HCT116 (cell line): ENCODE measurements at regions not wholly inside any gene's neighbourhood (a gene's known extent, or its start where the extent isn't known, plus 50 kb on each side); places are given as distances from the start of the nearest gene placed in this dataset.

Experiments used
- ATAC-seq: fragments of 200-7000 bp; cut with Tn5 transposase; 2 replicates; pipeline ENCODE4 v1.9.1; 2020; ENCODE audit warnings: mild to moderate bottlenecking, moderate library complexity
- BruUV-seq: library from RNA; stranded (reverse); fragments of 400-500 nt; replicated peaks from 2 replicates; lab custom pipeline; 2021; lab: Mats Ljungman, UMichigan
- CTCF ChIA-PET: fragments of 300-600 bp; sonication (Branson Sonifier 250); formaldehyde crosslinking; loops from one replicate; lab custom pipeline; 2021; ENCODE audit warnings: antibody characterized with exemption; lab: Charles Lee
- POLR2A ChIA-PET: fragments of 300-600, 350-600 bp; sonication (Branson Sonifier 250); formaldehyde crosslinking; loops from one replicate; lab custom pipeline; 2021; ENCODE audit warnings: antibody characterized with exemption; lab: Charles Lee
- RAD21 ChIA-PET, 2 experiments: fragments of 300-600 bp; sonication (Branson Sonifier 250); formaldehyde crosslinking; loops; one replicate each; lab custom pipeline; 2023; ENCODE audit warnings: low total read pairs in 2 of 2; ENCODE audit not compliant: uncharacterized antibody in 2 of 2, unreplicated experiment in 2 of 2, low non-redundant PET in 1 of 2; lab: Charles Lee
- DNase-seq: peaks from one replicate; pipeline ENCODE4 v3.0.0-alpha.2; 2010; ENCODE audit warnings: low read depth, low spot score
- H2AFZ ChIP-seq: fragments of 200-600 bp; shearing (Covaris generic), sonication (generic); 2 replicates; pipeline ENCODE4 v1.6.1; 2017; ENCODE audit warnings: low read depth, mixed run types, mixed read lengths, antibody characterized with exemption, low read length; ENCODE audit not compliant: poor library complexity, severe bottlenecking
- H3K27ac ChIP-seq: 2 replicates; pipeline ENCODE4 v1.5.1; 2012; ENCODE audit warnings: low read depth, low read length
- H3K27me3 ChIP-seq: fragments of 200-600 bp; sonication (generic); 2 replicates; pipeline ENCODE4 v1.6.1; 2016; ENCODE audit warnings: mixed run types, low read length, mixed read lengths; ENCODE audit not compliant: insufficient read depth
- H3K36me3 ChIP-seq, 2 experiments: fragments of 200-500 bp in 1 of 2; fragments of 200-600 bp in 1 of 2; sonication (Bioruptor generic) in 1 of 2; sonication (generic) in 1 of 2; 2 replicates each; pipeline versions ENCODE4 v1.5.1 to v1.6.1; 2014 to 2016; ENCODE audit warnings: low read length in 2 of 2, inconsistent platforms in 1 of 2, mixed read lengths in 1 of 2, mixed run types in 1 of 2; ENCODE audit not compliant: insufficient read depth in 2 of 2, control insufficient read depth in 1 of 2
- H3K4me1 ChIP-seq, 2 experiments: fragments of 200-600 bp in 1 of 2; sonication (generic) in 1 of 2; 2 replicates each; pipeline versions ENCODE4 v1.5.1 to v1.6.1; 2012 to 2017; ENCODE audit warnings: low read length in 2 of 2, inconsistent platforms in 1 of 2, mild to moderate bottlenecking in 1 of 2, mixed read lengths in 1 of 2, mixed run types in 1 of 2, moderate library complexity in 1 of 2; ENCODE audit not compliant: insufficient read depth in 2 of 2, control insufficient read depth in 1 of 2
- H3K4me2 ChIP-seq: fragments of 200-600 bp; sonication (generic); 2 replicates; pipeline ENCODE4 v1.6.1; 2017; ENCODE audit warnings: mixed run types, low read length, mixed read lengths
- H3K4me3 ChIP-seq, 2 experiments: fragments of 200-600 bp in 1 of 2; sonication (generic) in 1 of 2; replicated peaks in 1 of 2; 2 replicates each; pipeline ENCODE4 v1.5.1; 2011 to 2016; ENCODE audit warnings: low read length in 2 of 2, control low read depth in 1 of 2, low read depth in 1 of 2, mild to moderate bottlenecking in 1 of 2, mixed read lengths in 1 of 2, mixed run types in 1 of 2
- H3K79me2 ChIP-seq: fragments of 200-600 bp; sonication (generic); 2 replicates; pipeline ENCODE4 v1.6.1; 2017; ENCODE audit warnings: mild to moderate bottlenecking, mixed run types, low read length, moderate library complexity, mixed read lengths; ENCODE audit not compliant: insufficient read depth
- H3K9ac ChIP-seq: fragments of 200-600 bp; sonication (generic); 2 replicates; pipeline ENCODE4 v1.6.1; 2016; ENCODE audit warnings: low read length, mixed read lengths
- H3K9me2 ChIP-seq: fragments of 200-600 bp; sonication (generic), shearing (Covaris generic); 2 replicates; pipeline ENCODE4 v1.6.1; 2017; ENCODE audit warnings: mixed run types, mild to moderate bottlenecking, moderate library complexity; ENCODE audit not compliant: insufficient read depth
- H3K9me3 ChIP-seq, 2 experiments: fragments of 200-500 bp in 1 of 2; fragments of 200-600 bp in 1 of 2; sonication (Bioruptor generic) in 1 of 2; sonication (generic) in 1 of 2; 2 replicates each; pipeline ENCODE4 v1.6.1; 2014 to 2017; ENCODE audit warnings: low read length in 2 of 2, mixed read lengths in 2 of 2, inconsistent platforms in 1 of 2, low read depth in 1 of 2, mild to moderate bottlenecking in 1 of 2, mixed run types in 1 of 2, moderate library complexity in 1 of 2; ENCODE audit not compliant: control insufficient read depth in 1 of 2, insufficient read depth in 1 of 2
- H4K20me1 ChIP-seq: fragments of 200-600 bp; sonication (generic), shearing (Covaris generic); 2 replicates; pipeline ENCODE4 v1.6.1; 2017; ENCODE audit warnings: mixed run types, mild to moderate bottlenecking, moderate library complexity; ENCODE audit not compliant: insufficient read depth
- CBX3 ChIP-seq: IDR thresholded peaks from 2 replicates; pipeline ENCODE4 v1.6.1; 2012; ENCODE audit warnings: low read depth
- CEBPB ChIP-seq: IDR thresholded peaks from 2 replicates; pipeline ENCODE4 v1.6.1; 2012; ENCODE audit warnings: low read depth
- CTCF ChIP-seq, 3 experiments: fragments of 200-600 bp in 1 of 3; sonication (generic) in 1 of 3; IDR thresholded peaks in 2 of 3; conservative IDR thresholded peaks in 1 of 3; 2 replicates each; pipeline ENCODE4 v1.5.1; 2012 to 2017; ENCODE audit warnings: low read depth in 2 of 3, low read length in 2 of 3, antibody characterized with exemption in 1 of 3, borderline replicate concordance in 1 of 3, control low read depth in 1 of 3, mild to moderate bottlenecking in 1 of 3, mixed read lengths in 1 of 3, mixed run types in 1 of 3, moderate library complexity in 1 of 3; ENCODE audit not compliant: insufficient read depth in 1 of 3
- FOSL1 ChIP-seq: IDR thresholded peaks from 2 replicates; pipeline ENCODE4 v1.6.1; 2012; ENCODE audit warnings: low read depth
- JUND ChIP-seq: IDR thresholded peaks from 2 replicates; pipeline ENCODE4 v1.6.1; 2012
- MAX ChIP-seq: IDR thresholded peaks from 2 replicates; pipeline ENCODE4 v1.6.1; 2012
- RAD21 ChIP-seq: IDR thresholded peaks from 2 replicates; pipeline ENCODE4 v1.6.1; 2012; ENCODE audit warnings: low read depth, mild to moderate bottlenecking
- REST ChIP-seq: IDR thresholded peaks from 2 replicates; pipeline ENCODE4 v1.6.1; 2012; ENCODE audit warnings: low read depth
- SIN3A ChIP-seq: IDR thresholded peaks from 2 replicates; pipeline ENCODE4 v1.6.1; 2012; ENCODE audit warnings: low read depth
- SRF ChIP-seq: IDR thresholded peaks from 2 replicates; pipeline ENCODE4 v1.6.1; 2012; ENCODE audit warnings: low read depth
- ZBTB33 ChIP-seq: IDR thresholded peaks from 2 replicates; pipeline ENCODE4 v1.6.1; 2011; ENCODE audit warnings: mild to moderate bottlenecking, low read length, moderate library complexity; ENCODE audit not compliant: insufficient replicate concordance; ENCODE audit errors: extremely low read depth
- ZNF274 ChIP-seq: fragments of 200-500 bp; sonication (Bioruptor generic); IDR thresholded peaks from 2 replicates; pipeline ENCODE4 v1.6.1; 2014; ENCODE audit warnings: mild to moderate bottlenecking, low read depth, low read length, inconsistent platforms
- intact Hi-C: fragments of 100-400 bp; cut with micrococcal nuclease; formaldehyde crosslinking; loops from 2 replicates; pipeline ENCODE4 v1.10.0; 2022

- Histone ChIP-seq H3K9ac (no peak overlapping the region), H3K79me2 (no peaks in the 10 kb centered on the region), H3K36me3 (no peaks in the 10 kb centered on the region), H3K9me3 (no peaks in the 10 kb centered on the region), H4K20me1 (no peaks in the 10 kb centered on the region), H3K9me2 (no peaks in the 10 kb centered on the region), H3K4me3 (no peak overlapping the region), H3K4me1 (no peaks in the 10 kb centered on the region), H3K27ac (no peak overlapping the region), H2AFZ (no peak overlapping the region), H3K27me3 (no peaks in the 10 kb centered on the region), H3K4me2 (no peak overlapping the region)
- ChIA-PET RAD21 (no interaction called here), CTCF (interaction anchor here (1.5 kb wide), 1 partner anchor 88 kb away, joined by 3 read pairs; no protein-coding TSS in a partner anchor), POLR2A (no interaction called here)
- no peak for TF ChIP-seq CEBPB
- no peak for TF ChIP-seq ZNF274
- no peak for TF ChIP-seq FOSL1
- TF ChIP-seq REST, result no peak
- no peak for TF ChIP-seq SRF
- no peak for DNase-seq
- no peak for ATAC-seq
- intact Hi-C loops, result no loop called here
- no TSS peak for BruUV-seq
These were observed 164.7 kb upstream of the FAM98A start for GRCh38 chr2:33763671-33764310.

GRCh38 chr2:33762636-33763035 lies 163.5 kb upstream of the FAM98A start:
- no peaks in the 10 kb centered on the region for H3K27me3 ChIP-seq
- H3K9me2 ChIP-seq, result no peaks in the 10 kb centered on the region
- BruUV-seq, result no TSS peak
- no peak for ATAC-seq
- POLR2A ChIA-PET, result no interaction called here
- TF ChIP-seq ZBTB33, result no peak
- TF ChIP-seq RAD21, result no peak
- no peak for TF ChIP-seq CBX3
- TF ChIP-seq JUND, result no peak
- TF ChIP-seq SIN3A, result no peak
- TF ChIP-seq ZNF274, result no peak
- no peak for TF ChIP-seq SRF
- no peak for TF ChIP-seq CTCF (IDR thresholded peaks at IDR 0.05 in 2 of 3, conservative IDR thresholded peaks at IDR 0.05 in 1 of 3; ENCODE audit: borderline replicate concordance in 1 of 3, insufficient read depth in 1 of 3, low read depth in 2 of 3, low read length in 2 of 3)
- no peak for TF ChIP-seq MAX
- TF ChIP-seq, all 23 proteins: peak for 0
- no peak overlapping the region for H3K27ac ChIP-seq
- no peak for DNase-seq
- H3K79me2 ChIP-seq, result no peaks in the 10 kb centered on the region
- H3K4me3 ChIP-seq, result no peak overlapping the region
- intact Hi-C loops, result no loop called here
- no peaks in the 10 kb centered on the region for H4K20me1 ChIP-seq
- no peak overlapping the region for H2AFZ ChIP-seq
- H3K4me1 ChIP-seq, result no peaks in the 10 kb centered on the region
- H3K9ac ChIP-seq, result no peak overlapping the region
- H3K9me3 ChIP-seq, result no peaks in the 10 kb centered on the region
- H3K36me3 ChIP-seq, result no peaks in the 10 kb centered on the region
- H3K4me2 ChIP-seq, result no peak overlapping the region
- CTCF ChIA-PET, result interaction anchor here (1.5 kb wide), 1 partner anchor 86 kb away, joined by 3 read pairs; no protein-coding TSS in a partner anchor
- RAD21 ChIA-PET, result interaction anchor here in 1 of 2 experiments (0.6 kb wide), 1 partner anchor 292 kb away, joined by 4 read pairs; no protein-coding TSS in a partner anchor
